Prostate gland (tissue), 2 donors: ENCODE measurements at regions not wholly inside any gene's neighbourhood (a gene's known extent, or its start where the extent isn't known, plus 50 kb on each side); places are given as distances from the start of the nearest gene placed in this dataset.

ENCODE experiments used
- CTCF ChIP-seq, 4 experiments: fragments of 200-600 bp in 2 of 4; fragments of 450-650 bp in 2 of 4; sonication (generic) in 2 of 4; IDR thresholded peaks; 1 replicate in 3 of 4; 2 replicates in 1 of 4; pipeline ENCODE4 v1.5.1; 2016 to 2019; ENCODE audit warnings: antibody characterized with exemption in 4 of 4, mild to moderate bottlenecking in 2 of 4, moderate library complexity in 2 of 4
- POLR2A ChIP-seq: fragments of 450-650 bp; IDR thresholded peaks from one replicate; pipeline ENCODE4 v1.6.1; 2016; ENCODE audit warnings: antibody characterized with exemption, mild to moderate bottlenecking

- no peak for TF ChIP-seq POLR2A
- no peak for TF ChIP-seq CTCF (IDR thresholded peaks at IDR 0.05)
Measured at GRCh38 chr13:55366676-55367075, 1774.0 kb upstream of the PRR20A start.
